Activated CD4-positive, alpha-beta T cell treated with anti-CD3 and anti-CD28 coated beads, Interleukin-10, Interleukin-2, amounts not matched to agents 100 ng/mL and 50 ng/mL, durations not matched to agents 16 hours and 8 hours (primary cell): ENCODE measurements at regions not wholly inside any gene's neighbourhood (a gene's known extent, or its start where the extent isn't known, plus 50 kb on each side); places are given as distances from the start of the nearest gene placed in this dataset.

ENCODE experiments used
- DNase-seq: peaks from one replicate; pipeline ENCODE4 v3.0.0-alpha.2; 2020

GRCh38 chr2:128640166-128640844 is 321.6 kb upstream of the HS6ST1 start:
- DNase-seq, result no peak

GRCh38 chr2:128640845-128641360 is 322.2 kb upstream of the HS6ST1 start:
- no peak for DNase-seq

- no peak for DNase-seq
Observed at GRCh38 chr2:128641421-128642080, 322.9 kb upstream of the HS6ST1 start.

DNA sequence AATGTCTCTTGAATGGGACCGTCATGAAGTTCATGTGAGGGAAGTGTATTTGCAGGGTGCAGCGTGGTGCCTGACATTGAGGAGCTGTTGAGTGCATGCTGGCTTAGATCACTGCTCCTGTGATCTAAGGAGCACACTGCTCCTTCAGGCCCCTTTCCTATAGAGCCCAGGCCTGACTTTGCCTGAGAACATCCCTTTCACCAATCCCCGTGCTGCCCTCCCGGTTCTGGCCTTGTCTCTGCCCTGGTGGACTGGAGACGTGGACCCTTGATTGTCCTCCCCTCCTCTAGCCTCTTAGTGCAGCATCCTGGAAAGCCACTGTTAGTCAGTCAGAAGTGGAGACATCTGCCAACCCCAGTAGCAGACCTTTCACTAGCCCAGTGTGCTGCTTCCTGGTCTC is 323.6 kb upstream of the HS6ST1 start:
- DNase-seq, result no peak

GRCh38 chr2:128642821-128643220 is 324.2 kb upstream of the HS6ST1 start:
- no peak for DNase-seq

DNA sequence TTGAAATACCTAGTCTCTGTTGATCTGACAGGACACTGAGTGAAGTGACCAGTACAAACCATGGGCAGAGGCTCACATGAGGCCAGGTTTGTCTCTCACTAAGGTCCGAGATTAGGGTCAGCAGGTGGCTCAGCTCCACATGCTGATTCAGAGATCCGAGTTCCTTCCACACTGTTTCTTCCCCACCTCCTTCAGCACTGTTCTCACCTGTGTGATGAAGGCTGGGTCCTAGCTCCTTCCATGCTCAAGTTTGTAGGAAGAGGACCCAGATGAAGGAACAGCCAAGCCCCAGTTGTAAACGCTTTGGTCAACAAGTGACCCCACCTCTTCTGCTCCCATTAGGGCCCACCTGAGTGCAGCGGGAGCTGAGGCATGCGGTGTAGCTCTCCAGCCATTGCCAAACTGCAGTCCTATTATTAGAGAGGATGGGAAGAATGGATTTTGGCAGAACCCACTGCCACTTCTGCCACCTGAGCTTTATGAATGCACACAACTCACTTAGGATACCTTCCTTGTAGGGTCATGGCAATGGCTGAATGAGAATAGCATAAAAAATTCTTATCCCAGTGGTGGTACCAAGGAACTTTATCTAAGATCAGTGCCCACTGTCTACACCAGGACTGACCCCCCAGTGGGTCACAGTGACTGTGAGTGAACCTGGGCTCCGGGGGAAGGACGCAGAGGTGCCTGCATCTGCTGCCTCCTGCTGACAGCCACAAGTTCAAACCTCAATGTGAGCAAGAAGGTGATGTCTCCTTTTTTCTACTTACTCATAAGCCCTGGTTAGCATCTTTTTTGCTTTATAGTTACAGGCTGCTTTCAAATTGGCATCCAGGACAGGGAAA is 324.8 kb upstream of the HS6ST1 start:
- no peak for DNase-seq

DNA sequence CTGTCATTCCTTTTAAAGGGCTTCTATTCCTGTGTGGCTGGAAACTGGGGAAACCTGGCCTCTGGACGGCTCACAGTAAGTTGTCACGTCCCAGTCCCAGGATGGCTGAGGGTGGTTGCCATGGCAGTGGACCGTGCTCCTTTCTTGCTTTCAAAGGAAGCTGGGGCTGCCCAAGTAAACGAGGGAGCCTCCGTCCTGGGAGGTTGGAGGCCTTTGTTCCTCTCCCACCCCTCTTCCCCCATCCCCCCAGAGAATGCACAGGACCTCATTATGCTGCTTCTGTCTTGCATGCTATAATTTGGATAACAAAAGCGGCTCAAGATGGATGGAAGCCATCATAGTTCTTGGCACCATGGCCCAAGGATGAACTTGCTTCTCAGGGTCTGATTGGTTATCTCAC is 325.5 kb upstream of the HS6ST1 start:
- no peak for DNase-seq

DNA sequence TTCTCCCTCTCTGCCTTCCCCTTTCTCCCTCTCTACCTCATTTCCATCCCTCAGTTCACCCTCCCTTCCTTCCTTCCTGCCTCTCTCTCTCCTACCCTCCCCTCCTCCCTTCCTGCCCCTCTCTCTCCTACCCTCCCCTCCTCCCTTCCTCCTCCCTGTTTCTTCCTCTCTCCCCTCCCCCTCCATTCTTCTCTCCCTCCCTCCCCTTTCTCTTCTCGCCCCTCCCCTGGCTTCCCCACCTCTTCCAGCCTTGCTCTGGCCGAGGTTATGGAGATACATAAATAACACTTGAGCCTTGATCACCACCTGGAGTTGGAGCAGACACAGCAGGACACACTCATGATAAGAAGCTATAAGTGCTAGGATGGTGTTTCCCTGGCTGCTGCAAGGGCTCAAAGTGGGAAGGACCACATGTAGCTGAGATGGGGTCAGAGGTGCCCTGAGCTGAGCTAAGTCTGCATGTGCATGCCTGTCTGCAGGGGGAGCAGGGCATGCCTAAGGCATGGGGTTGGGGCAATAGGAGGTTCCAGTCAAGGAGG is 326.1 kb upstream of the HS6ST1 start:
- DNase-seq, result no peak

- DNase-seq, result no peak
Observed at GRCh38 chr2:128645631-128646030, 327.0 kb upstream of the HS6ST1 start.

DNA sequence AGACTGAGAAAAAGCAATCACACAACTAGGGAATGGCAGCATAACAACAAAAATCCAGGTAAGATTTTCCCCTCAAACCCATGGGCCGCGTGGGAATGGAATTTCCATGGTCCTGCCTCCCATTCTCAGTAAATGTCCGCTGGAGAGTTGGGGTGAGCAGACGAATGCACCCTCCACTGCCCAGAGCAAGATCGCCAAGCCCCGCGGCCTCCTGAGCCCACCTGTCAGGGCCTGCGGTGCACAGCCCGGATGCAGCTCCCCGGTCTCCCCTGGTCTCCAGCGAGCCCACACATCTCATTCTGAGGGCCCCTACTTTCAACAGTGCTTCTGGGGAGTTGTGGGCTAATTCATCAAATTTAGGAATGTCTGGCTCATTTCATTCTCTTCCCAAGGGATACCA is 327.4 kb upstream of the HS6ST1 start:
- no peak for DNase-seq

GRCh38 chr2:128646691-128647090 is 328.0 kb upstream of the HS6ST1 start:
- DNase-seq, result no peak

DNA sequence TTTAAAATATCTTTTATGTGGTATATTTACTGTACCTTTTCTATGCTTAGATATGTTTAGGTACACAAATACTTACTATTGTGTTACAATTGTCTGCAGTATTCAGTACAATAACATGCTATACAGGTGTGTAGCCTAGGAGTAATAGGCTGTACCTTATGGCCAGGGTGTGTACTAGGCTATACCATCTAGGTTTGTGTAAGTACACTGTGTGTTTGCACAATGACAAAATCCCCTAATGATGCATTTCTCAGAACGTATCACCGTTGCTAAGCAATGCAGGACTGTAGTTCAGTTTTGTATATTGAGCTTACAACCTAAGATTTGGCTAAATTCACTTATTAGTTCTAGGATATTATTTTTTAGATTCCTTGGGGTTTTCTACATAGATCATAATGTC is 332.3 kb upstream of the HS6ST1 start:
- DNase-seq, result no peak

GRCh38 chr2:128654408-128654807 is 335.7 kb upstream of the HS6ST1 start:
- no peak for DNase-seq

DNA sequence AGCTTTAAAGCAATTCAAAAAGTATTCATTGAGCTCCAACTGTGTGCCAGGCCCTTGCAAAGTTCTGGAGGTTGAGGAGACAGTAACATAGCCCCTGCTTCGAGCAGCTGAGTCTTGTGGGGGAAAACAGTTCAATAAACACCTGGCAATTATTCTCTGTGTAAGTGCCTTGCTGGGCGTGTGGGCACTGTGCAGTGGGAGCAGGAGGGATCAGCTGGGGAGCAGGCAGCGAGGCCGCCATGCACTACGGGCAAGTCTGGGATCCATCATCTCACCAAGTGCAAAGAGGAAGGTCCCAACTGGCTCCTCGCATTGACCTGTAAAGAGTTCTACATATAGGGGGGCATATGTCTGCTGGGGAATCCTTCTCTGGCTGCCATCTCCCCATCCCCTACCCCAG is 342.2 kb upstream of the HS6ST1 start:
- no peak for DNase-seq

DNA sequence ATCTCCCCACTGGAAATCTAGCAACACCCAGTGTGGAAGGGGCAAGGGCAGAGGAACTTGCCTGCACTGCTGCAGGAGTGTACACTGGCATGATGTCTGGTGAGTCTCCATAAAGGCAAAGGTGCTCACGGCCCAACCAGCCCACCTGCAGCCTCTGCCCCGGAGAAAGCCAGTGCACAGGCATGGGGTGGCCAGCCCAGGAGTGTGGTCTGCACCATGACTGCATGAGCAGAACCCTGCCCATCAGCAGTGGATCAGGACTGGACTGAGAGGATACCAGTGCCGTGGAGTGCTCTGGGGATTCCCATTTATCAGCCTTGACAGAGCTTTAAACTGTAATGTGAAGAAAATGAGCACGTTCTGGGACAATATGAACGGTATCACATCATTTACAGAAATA is 342.6 kb upstream of the HS6ST1 start:
- no peak for DNase-seq

- no peak for DNase-seq
Observed at GRCh38 chr2:128662051-128662471, 343.4 kb upstream of the HS6ST1 start.

- no peak for DNase-seq
Observed at GRCh38 chr2:128663371-128664050, 344.8 kb upstream of the HS6ST1 start.

DNA sequence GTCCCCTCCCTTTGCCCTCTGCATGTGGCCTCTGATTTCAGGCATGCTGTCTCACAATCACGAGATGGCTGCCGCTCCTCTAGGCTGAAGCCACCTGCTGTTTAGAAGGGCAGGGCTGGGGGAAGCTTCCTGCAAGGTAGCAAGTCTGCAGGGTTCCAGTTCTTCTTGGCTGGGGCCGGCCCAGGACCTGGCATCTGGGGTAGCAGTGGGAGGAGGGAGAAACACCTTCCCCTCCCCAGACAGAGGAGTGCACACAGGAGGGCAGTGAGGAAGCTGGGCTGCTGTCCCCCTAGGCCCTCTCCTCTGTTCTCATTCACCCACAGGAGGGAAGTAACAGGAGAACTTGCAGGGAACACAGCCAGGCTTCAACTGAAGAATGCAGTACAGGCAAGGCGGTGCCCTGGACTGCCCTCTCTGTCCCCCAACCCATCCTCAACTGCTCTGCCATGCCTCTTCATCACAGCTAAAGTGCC is 345.9 kb upstream of the HS6ST1 start:
- no peak for DNase-seq

DNA sequence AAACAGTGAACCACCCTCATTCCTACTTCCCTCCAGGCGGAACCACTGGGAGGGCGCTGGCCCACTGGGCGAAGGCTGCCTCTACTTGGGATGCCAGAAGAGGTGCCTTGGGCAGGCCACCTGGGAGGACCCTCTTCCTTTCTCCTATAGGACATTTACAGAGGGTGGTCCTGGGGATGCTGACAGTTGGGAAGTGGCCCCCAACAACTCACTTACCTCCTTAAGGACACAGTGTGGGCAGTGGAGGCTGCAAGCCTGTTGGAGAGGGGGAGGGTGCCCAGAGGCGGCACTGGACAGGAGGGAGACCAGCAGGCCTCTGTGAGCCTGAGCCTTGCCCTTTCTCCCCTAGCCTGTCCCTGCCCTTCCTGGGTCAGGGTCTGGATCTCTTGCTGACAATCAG is 346.4 kb upstream of the HS6ST1 start:
- no peak for DNase-seq

- no peak for DNase-seq
Observed at GRCh38 chr2:128666596-128666995, 347.9 kb upstream of the HS6ST1 start.

GRCh38 chr2:128667391-128667790 is 348.7 kb upstream of the HS6ST1 start:
- DNase-seq, result no peak

DNA sequence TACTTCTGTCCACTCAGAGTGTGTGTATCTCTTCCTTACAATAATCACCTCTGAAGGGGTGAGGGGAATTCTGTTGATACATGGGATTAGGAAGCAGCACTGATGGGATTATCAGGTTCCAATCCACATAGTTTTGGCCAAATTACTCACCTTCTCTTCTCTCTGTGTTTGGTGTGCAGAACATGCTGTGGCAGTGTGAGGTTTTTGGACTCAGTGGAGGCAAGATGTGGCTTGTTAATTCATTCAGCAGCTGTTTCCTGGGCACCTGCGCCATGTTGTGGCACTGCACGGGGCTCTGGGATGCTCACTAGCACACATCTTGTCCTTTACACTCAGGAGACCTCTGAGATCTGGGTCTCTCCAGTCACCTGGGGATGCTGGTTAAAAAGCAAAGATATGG is 350.3 kb upstream of the HS6ST1 start:
- no peak for DNase-seq

DNA sequence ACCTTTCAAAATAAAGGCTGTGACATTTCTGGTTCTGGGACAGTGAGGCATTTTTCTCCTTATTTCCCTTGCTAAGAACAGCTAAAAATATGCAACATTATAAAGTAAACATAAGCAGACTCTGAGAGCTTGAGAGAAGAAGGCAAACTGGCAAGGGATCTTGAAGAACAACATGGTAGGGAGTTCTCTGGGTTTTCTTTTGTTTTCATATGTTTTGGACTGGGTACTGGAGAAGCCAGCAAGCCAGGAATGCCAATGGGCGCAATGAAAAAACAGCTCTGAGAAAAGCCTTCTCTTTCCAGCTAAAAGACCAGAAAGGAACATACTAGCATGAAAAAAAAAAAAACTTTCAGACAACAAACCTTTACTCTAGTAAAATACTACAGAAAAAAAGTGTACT is 351.4 kb upstream of the HS6ST1 start:
- no peak for DNase-seq
